ENCODE measurements at regions not wholly inside any gene's neighbourhood (a gene's known extent, or its start where the extent isn't known, plus 50 kb on each side); places are given as distances from the start of the nearest gene placed in this dataset.

GRCh38 chr9:34830068-34830467 lies 120.1 kb upstream of the CCL21 start:
- H3K4me1 ChIP-seq = no peaks in the 10 kb centered on the region
- DNase-seq (no peak), ATAC-seq (no peak)
- H3K36me3 ChIP-seq = no peaks in the 10 kb centered on the region
- no peak overlapping the region for H3K27ac ChIP-seq
- TF ChIP-seq POLR2A (IDR thresholded peaks at IDR 0.05) (no peak), CTCF (IDR thresholded peaks at IDR 0.05 in 4 of 5, conservative IDR thresholded peaks at IDR 0.05 in 1 of 5) (no peak)
- no peaks in the 10 kb centered on the region for H3K27me3 ChIP-seq
- in situ Hi-C loops (cut with MboI; ENCODE audit: low sequenced_read_pairs in 4 of 4) = no loop called here
- intact Hi-C loops (cut with DNase I; ENCODE audit: low total_unique reads) = no loop called here
- H3K9me3 ChIP-seq = no peaks in the 10 kb centered on the region
- no peak overlapping the region for H3K4me3 ChIP-seq

GRCh38 chr9:34826999-34827538 lies 117.1 kb upstream of the CCL21 start:
- intact Hi-C loops (cut with DNase I; ENCODE audit: low total_unique reads) (no loop called here), in situ Hi-C loops (cut with MboI; ENCODE audit: low sequenced_read_pairs in 4 of 4) (no loop called here)
- DNase-seq (no peak), ATAC-seq (no peak)
- no peaks in the 10 kb centered on the region for H3K9me3 ChIP-seq
- no peaks in the 10 kb centered on the region for H3K4me1 ChIP-seq
- no peaks in the 10 kb centered on the region for H3K36me3 ChIP-seq
- no peaks in the 10 kb centered on the region for H3K27me3 ChIP-seq
- H3K4me3 ChIP-seq = no peak overlapping the region
- TF ChIP-seq CTCF (IDR thresholded peaks at IDR 0.05 in 4 of 5, conservative IDR thresholded peaks at IDR 0.05 in 1 of 5) (no peak), POLR2A (IDR thresholded peaks at IDR 0.05) (no peak)
- no peak overlapping the region for H3K27ac ChIP-seq

- TF ChIP-seq CTCF (IDR thresholded peaks at IDR 0.05 in 4 of 5, conservative IDR thresholded peaks at IDR 0.05 in 1 of 5) (no peak), POLR2A (IDR thresholded peaks at IDR 0.05) (no peak)
- H3K27ac ChIP-seq = no peak overlapping the region
- in situ Hi-C loops (cut with MboI; ENCODE audit: low sequenced_read_pairs in 4 of 4) = no loop called here
- no peaks in the 10 kb centered on the region for H3K36me3 ChIP-seq
- ATAC-seq (no peak), DNase-seq (no peak)
- H3K9me3 ChIP-seq = no peaks in the 10 kb centered on the region
- no peaks in the 10 kb centered on the region for H3K27me3 ChIP-seq
- no peak overlapping the region for H3K4me3 ChIP-seq
- no peaks in the 10 kb centered on the region for H3K4me1 ChIP-seq
- intact Hi-C loops (cut with DNase I; ENCODE audit: low total_unique reads) = no loop called here
These were observed 115.8 kb upstream of the CCL21 start for GRCh38 chr9:34825775-34826174.

GRCh38 chr9:34823778-34824177 lies 113.8 kb upstream of the CCL21 start:
- intact Hi-C loops (cut with DNase I; ENCODE audit: low total_unique reads) (no loop called here), in situ Hi-C loops (cut with MboI; ENCODE audit: low sequenced_read_pairs in 4 of 4) (no loop called here)
- no peaks in the 10 kb centered on the region for H3K27me3 ChIP-seq
- no peak overlapping the region for H3K27ac ChIP-seq
- TF ChIP-seq POLR2A (IDR thresholded peaks at IDR 0.05) = no peak
- no peak for TF ChIP-seq CTCF (IDR thresholded peaks at IDR 0.05 in 4 of 5, conservative IDR thresholded peaks at IDR 0.05 in 1 of 5)
- H3K9me3 ChIP-seq = peaks cover 0 to under 1% (median 0%) of the 10 kb centered on the region in 3 donors
- no peak overlapping the region for H3K4me3 ChIP-seq
- no peaks in the 10 kb centered on the region for H3K36me3 ChIP-seq
- ATAC-seq (no peak), DNase-seq (no peak)
- no peaks in the 10 kb centered on the region for H3K4me1 ChIP-seq

GRCh38 chr9:34810187-34810524 lies 100.2 kb upstream of the CCL21 start:
- DNase-seq (no peak), ATAC-seq (no peak)
- TF ChIP-seq POLR2A (IDR thresholded peaks at IDR 0.05) (no peak), CTCF (IDR thresholded peaks at IDR 0.05 in 4 of 5, conservative IDR thresholded peaks at IDR 0.05 in 1 of 5) (no peak)
- Histone ChIP-seq H3K27ac (no peak overlapping the region), H3K9me3 (peaks cover 0 to 7% (median 0%) of the 10 kb centered on the region in 3 donors), H3K4me3 (no peak overlapping the region), H3K4me1 (no peaks in the 10 kb centered on the region), H3K27me3 (peaks cover 4 to 27% (median 19%) of the 10 kb centered on the region in 3 donors), H3K36me3 (no peaks in the 10 kb centered on the region)
- intact Hi-C loops (cut with DNase I; ENCODE audit: low total_unique reads) = no loop called here
- in situ Hi-C loops (cut with MboI; ENCODE audit: low sequenced_read_pairs in 4 of 4) = no loop called here

Measured in gastrocnemius medialis (tissue), 4 donors.